Suprapubic skin (tissue), 4 donors: ENCODE measurements at regions not wholly inside any gene's neighbourhood (a gene's known extent, or its start where the extent isn't known, plus 50 kb on each side); places are given as distances from the start of the nearest gene placed in this dataset.

Experiments
- DNase-seq, 2 donors: peaks; one replicate each; pipeline ENCODE4 v3.0.0-alpha.2; 2019; ENCODE audit warnings: low spot score in 2 of 2
- H3K27ac ChIP-seq: fragments of 200-600 bp; sonication (generic); one replicate; pipeline ENCODE4 v1.5.1; 2019
- H3K27me3 ChIP-seq: fragments of 200-600 bp; sonication (generic); one replicate; pipeline ENCODE4 v1.5.1; 2019
- H3K36me3 ChIP-seq: fragments of 200-600 bp; sonication (generic); one replicate; pipeline ENCODE4 v1.5.1; 2019
- H3K4me1 ChIP-seq: fragments of 200-600 bp; sonication (generic); one replicate; pipeline ENCODE4 v1.5.1; 2019
- H3K4me3 ChIP-seq: fragments of 200-600 bp; sonication (generic); one replicate; pipeline ENCODE4 v1.5.1; 2019; ENCODE audit warnings: mild to moderate bottlenecking
- H3K9me3 ChIP-seq: fragments of 200-600 bp; sonication (generic); one replicate; pipeline ENCODE4 v1.5.1; 2019
- CTCF ChIP-seq, 2 donors: fragments of 200-600 bp in 1 of 2; fragments of 450-650 bp in 1 of 2; sonication (generic) in 1 of 2; IDR thresholded peaks; one replicate each; pipeline ENCODE4 v1.5.1; 2016 to 2019; ENCODE audit warnings: antibody characterized with exemption in 2 of 2, mild to moderate bottlenecking in 1 of 2, moderate library complexity in 1 of 2
- EP300 ChIP-seq: sonication (generic); formaldehyde crosslinking; IDR thresholded peaks from one replicate; pipeline ENCODE4 v1.6.1; 2017; ENCODE audit warnings: antibody characterized with exemption
- POLR2A ChIP-seq, 2 donors: fragments of 450-650 bp; IDR thresholded peaks; one replicate each; pipeline ENCODE4 v1.6.1; 2017; ENCODE audit warnings: antibody characterized with exemption in 2 of 2, mild to moderate bottlenecking in 2 of 2, moderate library complexity in 2 of 2
- POLR2AphosphoS5 ChIP-seq, 3 donors: sonication (generic); formaldehyde crosslinking; IDR thresholded peaks; one replicate each; pipeline ENCODE4 v1.6.1; 2017; ENCODE audit warnings: antibody characterized with exemption in 3 of 3
- WGBS: methylation state at CpG from one replicate; pipeline ENCODE4 v1.1.5; 2018; 5-methylcytosine and 5-hydroxymethylcytosine counted together

GRCh38 chr12:88743946-88744685 is 163.8 kb upstream of the KITLG start:
- WGBS: 40% methylated on average over 12 of the region's 12 CpGs
- no peaks in the 10 kb centered on the region for H3K36me3 ChIP-seq
- H3K4me1 ChIP-seq: peaks cover 3% of the 10 kb centered on the region
- TF ChIP-seq POLR2AphosphoS5 (IDR thresholded peaks at IDR 0.05): no peak
- no peak for TF ChIP-seq EP300
- TF ChIP-seq CTCF (IDR thresholded peaks at IDR 0.05): no peak
- no peak for TF ChIP-seq POLR2A (IDR thresholded peaks at IDR 0.05)
- no peaks in the 10 kb centered on the region for H3K9me3 ChIP-seq
- H3K27ac ChIP-seq: no peak overlapping the region
- no peak for DNase-seq
- H3K27me3 ChIP-seq: no peaks in the 10 kb centered on the region
- H3K4me3 ChIP-seq: no peak overlapping the region

GRCh38 chr12:88737838-88738472 is 157.7 kb upstream of the KITLG start:
- no peak for DNase-seq
- Histone ChIP-seq H3K9me3 (no peaks in the 10 kb centered on the region), H3K4me3 (no peak overlapping the region), H3K4me1 (no peaks in the 10 kb centered on the region), H3K27me3 (no peaks in the 10 kb centered on the region), H3K27ac (no peak overlapping the region), H3K36me3 (no peaks in the 10 kb centered on the region)
- TF ChIP-seq CTCF (IDR thresholded peaks at IDR 0.05) (no peak), POLR2A (IDR thresholded peaks at IDR 0.05) (no peak), EP300 (no peak), POLR2AphosphoS5 (IDR thresholded peaks at IDR 0.05) (no peak)
- WGBS: 92% methylated on average over 8 of the region's 8 CpGs

- TF ChIP-seq EP300 (no peak), CTCF (IDR thresholded peaks at IDR 0.05) (no peak), POLR2AphosphoS5 (IDR thresholded peaks at IDR 0.05) (no peak), POLR2A (IDR thresholded peaks at IDR 0.05) (no peak)
- Histone ChIP-seq H3K9me3 (no peaks in the 10 kb centered on the region), H3K4me1 (no peaks in the 10 kb centered on the region)
These were observed 155.8 kb upstream of the KITLG start for GRCh38 chr12:88736031-88736430.

GRCh38 chr12:88733008-88733407 is 152.7 kb upstream of the KITLG start:
- Histone ChIP-seq H3K27me3 (no peaks in the 10 kb centered on the region), H3K4me3 (no peak overlapping the region), H3K36me3 (no peaks in the 10 kb centered on the region), H3K27ac (no peak overlapping the region), H3K4me1 (no peaks in the 10 kb centered on the region), H3K9me3 (no peaks in the 10 kb centered on the region)
- DNase-seq: no peak
- TF ChIP-seq POLR2AphosphoS5 (IDR thresholded peaks at IDR 0.05): no peak
- no peak for TF ChIP-seq POLR2A (IDR thresholded peaks at IDR 0.05)
- no peak for TF ChIP-seq CTCF (IDR thresholded peaks at IDR 0.05)
- no peak for TF ChIP-seq EP300
- WGBS: 59% methylated on average over 2 of the region's 2 CpGs

More at GRCh38 chr12:88736031-88736430, 155.8 kb upstream of the KITLG start:
- H3K4me3 ChIP-seq: no peak overlapping the region
- H3K36me3 ChIP-seq: no peaks in the 10 kb centered on the region
- H3K27me3 ChIP-seq: no peaks in the 10 kb centered on the region
- no peak overlapping the region for H3K27ac ChIP-seq
- no peak for DNase-seq
- WGBS: 39% methylated on average over 1 of the region's 1 CpG

GRCh38 chr12:88729196-88729595 is 148.9 kb upstream of the KITLG start:
- no peak for TF ChIP-seq CTCF (IDR thresholded peaks at IDR 0.05)
- TF ChIP-seq POLR2A (IDR thresholded peaks at IDR 0.05): no peak
- no peak for TF ChIP-seq EP300
- no peak for TF ChIP-seq POLR2AphosphoS5 (IDR thresholded peaks at IDR 0.05)
- Histone ChIP-seq H3K27me3 (no peaks in the 10 kb centered on the region), H3K27ac (no peak overlapping the region), H3K4me1 (no peaks in the 10 kb centered on the region), H3K9me3 (no peaks in the 10 kb centered on the region), H3K36me3 (no peaks in the 10 kb centered on the region), H3K4me3 (no peak overlapping the region)
- no peak for DNase-seq
